H1 (cell line): ENCODE measurements at regions not wholly inside any gene's neighbourhood (a gene's known extent, or its start where the extent isn't known, plus 50 kb on each side); places are given as distances from the start of the nearest gene placed in this dataset.

ENCODE experiments used
- CTCF ChIA-PET: fragments of 300-600 bp; sonication (Branson Sonifier 250); formaldehyde crosslinking; loops from one replicate; lab custom pipeline; 2021; ENCODE audit not compliant: partially characterized antibody; lab: Charles Lee
- POLR2A ChIA-PET: fragments of 300-600 bp; sonication (Branson Sonifier 250); formaldehyde crosslinking; loops from one replicate; lab custom pipeline; 2021; ENCODE audit warnings: inconsistent platforms; ENCODE audit not compliant: partially characterized antibody; lab: Charles Lee
- DNase-seq, 2 experiments: peaks; one replicate each; pipeline versions ENCODE4 v3.0.0 to v3.0.0-alpha.2; 2010 to 2022; ENCODE audit warnings: low spot score in 2 of 2, low read depth in 1 of 2, mixed read lengths in 1 of 2
- FAIRE-seq: peaks from 2 replicates; lab custom pipeline; 2011; peaks lifted over from hg19 to GRCh38; lab: Jason Lieb, UNC
- H2AFZ ChIP-seq: 2 replicates; pipeline ENCODE4 v1.8.1; 2012; ENCODE audit warnings: low read length, inconsistent platforms
- H2AK5ac ChIP-seq: 2 replicates; pipeline ENCODE4 v1.6.1; 2013; ENCODE audit warnings: low read depth, low read length
- H2BK120ac ChIP-seq: replicated peaks from 2 replicates; pipeline ENCODE3; 2013; ENCODE audit warnings: low read depth, low read length, inconsistent platforms
- H2BK12ac ChIP-seq: 2 replicates; pipeline ENCODE4 v1.6.1; 2013; ENCODE audit warnings: low read depth, low read length
- H2BK15ac ChIP-seq: 2 replicates; pipeline ENCODE4 v1.6.1; 2013; ENCODE audit warnings: low read length
- H2BK20ac ChIP-seq: 2 replicates; pipeline ENCODE4 v1.6.1; 2013; ENCODE audit warnings: low read length
- H2BK5ac ChIP-seq: 2 replicates; pipeline ENCODE4 v1.6.1; 2013; ENCODE audit warnings: low read depth, low read length
- H3K14ac ChIP-seq: 2 replicates; pipeline ENCODE4 v1.6.1; 2013; ENCODE audit warnings: inconsistent platforms; ENCODE audit not compliant: insufficient read length
- H3K18ac ChIP-seq: 2 replicates; pipeline ENCODE4 v1.6.1; 2013; ENCODE audit warnings: low read length; ENCODE audit errors: extremely low read depth
- H3K23ac ChIP-seq: 2 replicates; pipeline ENCODE4 v1.6.1; 2013; ENCODE audit warnings: inconsistent platforms; ENCODE audit not compliant: insufficient read length
- H3K23me2 ChIP-seq: 2 replicates; pipeline ENCODE4 v1.6.1; 2013; ENCODE audit warnings: low read depth, low read length
- H3K27ac ChIP-seq: 2 replicates; pipeline ENCODE4 v1.6.1; 2011; ENCODE audit warnings: low read depth, low read length, inconsistent platforms
- H3K27me3 ChIP-seq, 4 experiments: replicated peaks in 1 of 4; 1 replicate in 1 of 4; 2 replicates in 3 of 4; pipeline versions ENCODE4 v1.6.1 to v1.8.1; 2011 to 2013; ENCODE audit warnings: low read length in 3 of 4, mild to moderate bottlenecking in 3 of 4, inconsistent platforms in 2 of 4, mixed read lengths in 2 of 4, moderate library complexity in 1 of 4; ENCODE audit not compliant: control insufficient read depth in 3 of 4, insufficient read depth in 3 of 4; ENCODE audit errors: extremely low read depth in 1 of 4
- H3K36me3 ChIP-seq, 4 experiments: 2 replicates each; pipeline versions ENCODE4 v1.6.1 to v1.8.1; 2011 to 2013; ENCODE audit warnings: mild to moderate bottlenecking in 4 of 4, low read length in 3 of 4, moderate library complexity in 2 of 4, control low read depth in 1 of 4, inconsistent platforms in 1 of 4; ENCODE audit not compliant: insufficient read depth in 4 of 4, control insufficient read depth in 2 of 4
- H3K4ac ChIP-seq: replicated peaks from 2 replicates; pipeline ENCODE3; 2013; ENCODE audit warnings: low read length, low read depth, mixed read lengths, inconsistent platforms; ENCODE audit not compliant: insufficient read length
- H3K4me1 ChIP-seq, 4 experiments: replicated peaks in 1 of 4; 1 replicate in 1 of 4; 2 replicates in 3 of 4; pipeline versions ENCODE4 v1.6.1 to v1.8.1; 2011 to 2013; ENCODE audit warnings: low read length in 3 of 4, inconsistent platforms in 2 of 4, mixed read lengths in 1 of 4; ENCODE audit not compliant: insufficient read depth in 4 of 4, control insufficient read depth in 3 of 4
- H3K4me2 ChIP-seq, 2 experiments: 2 replicates each; pipeline versions ENCODE4 v1.6.1 to v1.8.1; 2011 to 2013; ENCODE audit warnings: low read depth in 2 of 2, low read length in 2 of 2, control low read depth in 1 of 2, inconsistent platforms in 1 of 2, mild to moderate bottlenecking in 1 of 2; ENCODE audit not compliant: insufficient read depth in 1 of 2
- H3K4me3 ChIP-seq, 4 experiments: fragments of 200-600, 300-600 bp in 1 of 4; sonication (generic), shearing (Covaris generic), sonication (Bioruptor Twin) in 1 of 4; 2 replicates each; pipeline versions ENCODE4 v1.5.1 to v1.8.1; 2011 to 2016; ENCODE audit warnings: low read length in 4 of 4, low read depth in 3 of 4, control low read depth in 2 of 4, inconsistent platforms in 2 of 4, mild to moderate bottlenecking in 2 of 4, mixed read lengths in 1 of 4, moderate library complexity in 1 of 4; ENCODE audit not compliant: insufficient read depth in 2 of 4; ENCODE audit errors: extremely low read depth in 1 of 4
- H3K56ac ChIP-seq: replicated peaks from 2 replicates; pipeline ENCODE3; 2013; ENCODE audit warnings: low read depth, mild to moderate bottlenecking, mixed read lengths, low read length, inconsistent platforms; ENCODE audit not compliant: insufficient read length
- H3K79me1 ChIP-seq: 2 replicates; pipeline ENCODE4 v1.6.1; 2013; ENCODE audit warnings: low read depth, low read length, control low read depth
- H3K79me2 ChIP-seq, 2 experiments: 2 replicates each; pipeline versions ENCODE4 v1.6.1 to v1.8.1; 2012 to 2013; ENCODE audit warnings: low read length in 2 of 2, mild to moderate bottlenecking in 2 of 2, inconsistent platforms in 1 of 2; ENCODE audit not compliant: insufficient read depth in 2 of 2, control insufficient read depth in 1 of 2
- H3K9ac ChIP-seq, 4 experiments: replicated peaks in 1 of 4; 1 replicate in 1 of 4; 2 replicates in 3 of 4; pipeline versions ENCODE4 v1.6.1 to v1.8.1; 2011 to 2013; ENCODE audit warnings: low read depth in 3 of 4, low read length in 3 of 4, control low read depth in 2 of 4, mild to moderate bottlenecking in 2 of 4, moderate library complexity in 2 of 4, inconsistent platforms in 1 of 4; ENCODE audit errors: extremely low read depth in 1 of 4
- H3K9me3 ChIP-seq, 2 experiments: 2 replicates each; pipeline versions ENCODE4 v1.6.1 to v1.8.1; 2012 to 2013; ENCODE audit warnings: mild to moderate bottlenecking in 2 of 2, moderate library complexity in 2 of 2, control low read depth in 1 of 2, inconsistent platforms in 1 of 2, low read depth in 1 of 2, low read length in 1 of 2, mixed read lengths in 1 of 2; ENCODE audit not compliant: insufficient read depth in 2 of 2
- H4K20me1 ChIP-seq, 2 experiments: replicated peaks in 1 of 2; 2 replicates each; pipeline versions ENCODE3 to v1.8.1; 2011 to 2013; ENCODE audit warnings: inconsistent platforms in 2 of 2, low read length in 2 of 2, mild to moderate bottlenecking in 1 of 2; ENCODE audit not compliant: insufficient read depth in 2 of 2, control insufficient read depth in 1 of 2
- H4K5ac ChIP-seq: 2 replicates; pipeline ENCODE4 v1.6.1; 2013; ENCODE audit warnings: low read length, low read depth, mixed read lengths, inconsistent platforms; ENCODE audit not compliant: insufficient read length
- H4K8ac ChIP-seq: 2 replicates; pipeline ENCODE4 v1.8.0; 2013; ENCODE audit warnings: mild to moderate bottlenecking, moderate library complexity, low read length, inconsistent platforms; ENCODE audit not compliant: insufficient read depth; ENCODE audit errors: extremely low read depth
- H4K91ac ChIP-seq: replicated peaks from 2 replicates; pipeline ENCODE3; 2013; ENCODE audit warnings: low read length, mixed read lengths, inconsistent platforms; ENCODE audit not compliant: insufficient read length
- BRCA1 ChIP-seq: IDR thresholded peaks from 2 replicates; pipeline ENCODE4 v1.6.1; 2012; ENCODE audit warnings: low read depth, low read length, improper control_type of control experiment
- CTCF ChIP-seq, 3 experiments: IDR thresholded peaks; 1 replicate in 2 of 3; 2 replicates in 1 of 3; pipeline versions ENCODE4 v1.5.1 to v1.6.1; 2011; ENCODE audit warnings: low read length in 3 of 3, mild to moderate bottlenecking in 3 of 3, inconsistent platforms in 2 of 3, low read depth in 1 of 3, moderate library complexity in 1 of 3; ENCODE audit not compliant: insufficient read depth in 1 of 3; ENCODE audit errors: control extremely low read depth in 1 of 3
- FOSL1 ChIP-seq: IDR thresholded peaks from 2 replicates; pipeline ENCODE4 v1.6.1; 2011; ENCODE audit warnings: mild to moderate bottlenecking, low read depth, low read length, moderate library complexity; ENCODE audit not compliant: insufficient read depth
- KDM5A ChIP-seq: fragments of 200-600 bp; IDR thresholded peaks from 2 replicates; pipeline ENCODE4 v1.7.1; 2012; ENCODE audit warnings: mild to moderate bottlenecking, low read length, inconsistent platforms, mixed read lengths
- POLR2AphosphoS5 ChIP-seq: IDR thresholded peaks from 2 replicates; pipeline ENCODE4 v1.6.1; 2011; ENCODE audit warnings: low read depth, low read length
- RAD21 ChIP-seq, 2 experiments: IDR thresholded peaks in 1 of 2; conservative IDR thresholded peaks in 1 of 2; 2 replicates each; pipeline ENCODE4 v1.6.1; 2011; ENCODE audit warnings: low read depth in 2 of 2, low read length in 2 of 2, improper control_type of control experiment in 1 of 2, inconsistent platforms in 1 of 2, mild to moderate bottlenecking in 1 of 2, moderate library complexity in 1 of 2
- RBBP5 ChIP-seq: IDR thresholded peaks from 2 replicates; pipeline ENCODE4 v1.7.1; 2012; ENCODE audit warnings: low read depth, mild to moderate bottlenecking, inconsistent platforms, low read length, moderate library complexity, borderline replicate concordance
- WGBS, 2 experiments: shearing (Covaris generic) in 1 of 2; methylation state at CpG; one replicate each; pipeline versions ENCODE4 v1.1.6 to v1.1.7; 2013 to 2015; ENCODE audit warnings: low lambda C conversion rate in 2 of 2, mixed read lengths in 2 of 2, inconsistent platforms in 1 of 2, low coverage in 1 of 2, missing lambda C conversion rate in 1 of 2; ENCODE audit not compliant: insufficient replicate concordance in 2 of 2, insufficient coverage in 1 of 2, insufficient read length in 1 of 2; ENCODE audit errors: extremely low coverage in 1 of 2, missing lambda C conversion rate in 1 of 2; 5-methylcytosine and 5-hydroxymethylcytosine counted together

GRCh38 chr14:82055515-82056115 lies 522.0 kb upstream of the SEL1L start:
- CTCF ChIA-PET, result interaction anchor here (0.8 to 0.9 kb wide), 2 partner anchors 44 to 78 kb away, joined by 3 read pairs; no protein-coding TSS in a partner anchor
- H2BK120ac ChIP-seq, result no peak overlapping the region
- no peaks in the 10 kb centered on the region for H3K36me3 ChIP-seq
- H2BK12ac ChIP-seq, result no peak overlapping the region
- H3K9me3 ChIP-seq, result no peaks in the 10 kb centered on the region
- H2BK5ac ChIP-seq, result no peak overlapping the region
- H3K4me1 ChIP-seq, result peaks cover 0 to 5% (median 3%) of the 10 kb centered on the region in 4 experiments; a peak in 3 of 7 replicates
- no peak overlapping the region for H3K4ac ChIP-seq
- TF ChIP-seq KDM5A, result no peak
- no peak for TF ChIP-seq POLR2AphosphoS5
- TF ChIP-seq RBBP5, result no peak
- TF ChIP-seq CTCF (IDR thresholded peaks at IDR 0.05; ENCODE audit: control extremely low read depth in 1 of 3, insufficient read depth in 1 of 3, low read depth in 1 of 3, low read length in 3 of 3), result no peak
- no peak for TF ChIP-seq RAD21 (IDR thresholded peaks at IDR 0.05 in 1 of 2, conservative IDR thresholded peaks at IDR 0.05 in 1 of 2; ENCODE audit: low read depth in 2 of 2, low read length in 2 of 2)
- TF ChIP-seq BRCA1, result no peak
- TF ChIP-seq FOSL1, result no peak
- no peaks in the 10 kb centered on the region; the same call in 1 of the 2 replicates for H3K23me2 ChIP-seq
- no peak overlapping the region for H3K18ac ChIP-seq
- no peak overlapping the region for H3K14ac ChIP-seq
- FAIRE-seq, result no peak
- H2AK5ac ChIP-seq, result no peak overlapping the region
- no peak overlapping the region for H3K56ac ChIP-seq
- H2AFZ ChIP-seq, result peak overlapping the region; percentile 5; the same call in 1 of the 2 replicates
- H3K27ac ChIP-seq, result no peak overlapping the region
- H4K5ac ChIP-seq, result no peak overlapping the region
- H3K23ac ChIP-seq, result no peak overlapping the region
- no peak overlapping the region for H3K4me3 ChIP-seq
- no peak for DNase-seq
- H2BK15ac ChIP-seq, result no peak overlapping the region
- no peaks in the 10 kb centered on the region for H3K27me3 ChIP-seq
- no peaks in the 10 kb centered on the region for H4K20me1 ChIP-seq
- 94% methylated on average over 1 of the region's 1 CpG; no CpG with 5 or more reads in 1 of the 2 experiments for WGBS, 2 experiments
- POLR2A ChIA-PET, result no interaction called here
- no peak overlapping the region for H4K91ac ChIP-seq
- no peaks in the 10 kb centered on the region for H3K79me2 ChIP-seq
- H2BK20ac ChIP-seq, result no peak overlapping the region
- no peak overlapping the region for H3K4me2 ChIP-seq
- no peaks in the 10 kb centered on the region for H3K79me1 ChIP-seq
- no peak overlapping the region for H3K9ac ChIP-seq
- H4K8ac ChIP-seq, result no peak overlapping the region
